ENCODE measurements at regions not wholly inside any gene's neighbourhood (a gene's known extent, or its start where the extent isn't known, plus 50 kb on each side); places are given as distances from the start of the nearest gene placed in this dataset.

GRCh38 chr10:6817770-6818169, 237.7 kb upstream of the PRKCQ start:
- TF ChIP-seq EZH2 (IDR thresholded peaks at IDR 0.05; ENCODE audit: borderline replicate concordance): no peak
- TF ChIP-seq, protein P1, sequence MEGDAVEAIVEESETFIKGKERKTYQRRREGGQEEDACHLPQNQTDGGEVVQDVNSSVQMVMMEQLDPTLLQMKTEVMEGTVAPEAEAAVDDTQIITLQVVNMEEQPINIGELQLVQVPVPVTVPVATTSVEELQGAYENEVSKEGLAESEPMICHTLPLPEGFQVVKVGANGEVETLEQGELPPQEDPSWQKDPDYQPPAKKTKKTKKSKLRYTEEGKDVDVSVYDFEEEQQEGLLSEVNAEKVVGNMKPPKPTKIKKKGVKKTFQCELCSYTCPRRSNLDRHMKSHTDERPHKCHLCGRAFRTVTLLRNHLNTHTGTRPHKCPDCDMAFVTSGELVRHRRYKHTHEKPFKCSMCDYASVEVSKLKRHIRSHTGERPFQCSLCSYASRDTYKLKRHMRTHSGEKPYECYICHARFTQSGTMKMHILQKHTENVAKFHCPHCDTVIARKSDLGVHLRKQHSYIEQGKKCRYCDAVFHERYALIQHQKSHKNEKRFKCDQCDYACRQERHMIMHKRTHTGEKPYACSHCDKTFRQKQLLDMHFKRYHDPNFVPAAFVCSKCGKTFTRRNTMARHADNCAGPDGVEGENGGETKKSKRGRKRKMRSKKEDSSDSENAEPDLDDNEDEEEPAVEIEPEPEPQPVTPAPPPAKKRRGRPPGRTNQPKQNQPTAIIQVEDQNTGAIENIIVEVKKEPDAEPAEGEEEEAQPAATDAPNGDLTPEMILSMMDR (IDR thresholded peaks at IDR 0.05; ENCODE audit: poor library complexity): no peak
